Glutamatergic neuron (in vitro differentiated cells): ENCODE measurements at regions not wholly inside any gene's neighbourhood (a gene's known extent, or its start where the extent isn't known, plus 50 kb on each side); places are given as distances from the start of the nearest gene placed in this dataset.

ENCODE experiments used
- DNase-seq: peaks from one replicate; pipeline ENCODE4 v3.0.0; 2022
- H3K27ac Mint-ChIP-seq: one replicate; pipeline ENCODE4 v1.8.0; 2020; ENCODE audit warnings: mild to moderate bottlenecking, mixed read lengths, inconsistent platforms; ENCODE audit not compliant: unreplicated experiment
- H3K27me3 Mint-ChIP-seq: one replicate; pipeline ENCODE4 v1.8.0; 2020; ENCODE audit warnings: mild to moderate bottlenecking, moderate library complexity, mixed read lengths, inconsistent platforms; ENCODE audit not compliant: unreplicated experiment
- H3K36me3 Mint-ChIP-seq: one replicate; pipeline ENCODE4 v1.8.0; 2020; ENCODE audit warnings: mild to moderate bottlenecking, mixed read lengths, inconsistent platforms; ENCODE audit not compliant: unreplicated experiment
- H3K4me1 Mint-ChIP-seq: one replicate; pipeline ENCODE4 v1.8.0; 2020; ENCODE audit warnings: mild to moderate bottlenecking, low read depth, mixed read lengths, inconsistent platforms; ENCODE audit not compliant: unreplicated experiment
- H3K4me3 Mint-ChIP-seq: one replicate; pipeline ENCODE4 v1.8.0; 2020; ENCODE audit warnings: mild to moderate bottlenecking, mixed read lengths, inconsistent platforms; ENCODE audit not compliant: unreplicated experiment
- H3K9me3 Mint-ChIP-seq: one replicate; pipeline ENCODE4 v1.8.0; 2020; ENCODE audit warnings: mild to moderate bottlenecking, moderate library complexity, mixed read lengths, inconsistent platforms; ENCODE audit not compliant: unreplicated experiment
- CTCF ChIP-seq: fragments of 200-600 bp; sonication (generic); IDR thresholded peaks from one replicate; pipeline ENCODE4 v1.5.0; 2021; ENCODE audit not compliant: partially characterized antibody, unreplicated experiment

GRCh38 chr3:28028554-28028953 lies 212.9 kb upstream of the CMC1 start:
- DNase-seq, result no peak
- no peak for TF ChIP-seq CTCF
- no peaks in the 10 kb centered on the region for H3K9me3 Mint-ChIP-seq
- no peaks in the 10 kb centered on the region for H3K4me1 Mint-ChIP-seq
- H3K4me3 Mint-ChIP-seq, result no peak overlapping the region
- H3K36me3 Mint-ChIP-seq, result peaks cover 21% of the 10 kb centered on the region
- no peak overlapping the region for H3K27ac Mint-ChIP-seq
- no peaks in the 10 kb centered on the region for H3K27me3 Mint-ChIP-seq

- DNase-seq, result no peak
- no peaks in the 10 kb centered on the region for H3K4me1 Mint-ChIP-seq
- H3K9me3 Mint-ChIP-seq, result no peaks in the 10 kb centered on the region
- H3K27ac Mint-ChIP-seq, result no peak overlapping the region
- H3K27me3 Mint-ChIP-seq, result no peaks in the 10 kb centered on the region
- no peak overlapping the region for H3K4me3 Mint-ChIP-seq
- TF ChIP-seq CTCF, result no peak
- peaks cover 7% of the 10 kb centered on the region for H3K36me3 Mint-ChIP-seq
Observed at GRCh38 chr3:28033059-28033784, 208.2 kb upstream of the CMC1 start.

- Mint-ChIP-seq H3K4me3 (no peak overlapping the region), H3K27ac (no peak overlapping the region), H3K4me1 (no peaks in the 10 kb centered on the region), H3K27me3 (no peaks in the 10 kb centered on the region), H3K36me3 (peaks cover 7% of the 10 kb centered on the region), H3K9me3 (no peaks in the 10 kb centered on the region)
- DNase-seq, result no peak
- TF ChIP-seq CTCF, result no peak
Observed at GRCh38 chr3:28036599-28037575, 204.5 kb upstream of the CMC1 start.

- no peak overlapping the region for H3K4me3 Mint-ChIP-seq
- peaks cover 2% of the 10 kb centered on the region for H3K4me1 Mint-ChIP-seq
- no peaks in the 10 kb centered on the region for H3K36me3 Mint-ChIP-seq
- no peaks in the 10 kb centered on the region for H3K27me3 Mint-ChIP-seq
- TF ChIP-seq CTCF, result no peak
- no peak overlapping the region for H3K27ac Mint-ChIP-seq
- H3K9me3 Mint-ChIP-seq, result no peaks in the 10 kb centered on the region
- DNase-seq, result no peak
Observed at GRCh38 chr3:28039234-28039633, 202.2 kb upstream of the CMC1 start.

GRCh38 chr3:28039829-28040228 lies 201.6 kb upstream of the CMC1 start:
- TF ChIP-seq CTCF, result no peak
- H3K4me1 Mint-ChIP-seq, result peaks cover 2% of the 10 kb centered on the region
- H3K27me3 Mint-ChIP-seq, result no peaks in the 10 kb centered on the region
- H3K4me3 Mint-ChIP-seq, result no peak overlapping the region
- no peak overlapping the region for H3K27ac Mint-ChIP-seq
- no peak for DNase-seq
- H3K9me3 Mint-ChIP-seq, result no peaks in the 10 kb centered on the region
- H3K36me3 Mint-ChIP-seq, result no peaks in the 10 kb centered on the region
